IMR-90 (cell line): ENCODE measurements at regions not wholly inside any gene's neighbourhood (a gene's known extent, or its start where the extent isn't known, plus 50 kb on each side); places are given as distances from the start of the nearest gene placed in this dataset.

Experiments used
- ATAC-seq: fragments of 200-7000 bp; cut with Tn5 transposase; 2 replicates; pipeline ENCODE4 v1.9.1; 2020; ENCODE audit warnings: low read depth, mild to moderate bottlenecking, moderate library complexity
- BruUV-seq: library from RNA; stranded (reverse); fragments of 400-500 nt; replicated peaks from 2 replicates; lab custom pipeline; 2021; lab: Mats Ljungman, UMichigan
- CTCF ChIA-PET: fragments of 300-600 bp; formaldehyde crosslinking; extraction: SDS; loops from one replicate; lab custom pipeline; 2021; ENCODE audit warnings: antibody characterized with exemption; lab: Yijun Ruan, JAX
- POLR2A ChIA-PET: fragments of 300-600 bp; sonication (Branson Sonifier 250); formaldehyde crosslinking; loops from one replicate; lab custom pipeline; 2022; ENCODE audit warnings: antibody characterized with exemption; ENCODE audit not compliant: unreplicated experiment; lab: Charles Lee
- DNase-seq: peaks from one replicate; pipeline ENCODE4 v3.0.0; 2013
- H2AFZ ChIP-seq: replicated peaks from 2 replicates; pipeline ENCODE3; 2013; ENCODE audit warnings: low read length, mild to moderate bottlenecking; ENCODE audit not compliant: poor library complexity
- H2AK5ac ChIP-seq: 2 replicates; pipeline ENCODE4 v1.6.1; 2013; ENCODE audit warnings: low read depth, low read length, inconsistent platforms
- H2AK9ac ChIP-seq: replicated peaks from 2 replicates; pipeline ENCODE3; 2013; ENCODE audit warnings: mild to moderate bottlenecking, low read depth, low read length, moderate library complexity; ENCODE audit not compliant: poor library complexity
- H2BK120ac ChIP-seq: 2 replicates; pipeline ENCODE4 v1.6.1; 2013; ENCODE audit warnings: low read depth, low read length, inconsistent platforms
- H2BK15ac ChIP-seq: 3 replicates; pipeline ENCODE4 v1.6.1; 2013; ENCODE audit warnings: low read depth, low read length, inconsistent platforms
- H2BK20ac ChIP-seq: 2 replicates; pipeline ENCODE4 v1.6.1; 2013; ENCODE audit warnings: low read depth, mild to moderate bottlenecking, inconsistent platforms, low read length, moderate library complexity
- H2BK5ac ChIP-seq: 2 replicates; pipeline ENCODE4 v1.6.1; 2013; ENCODE audit warnings: mild to moderate bottlenecking, low read depth, low read length, inconsistent platforms; ENCODE audit not compliant: poor library complexity, severe bottlenecking
- H3K14ac ChIP-seq: replicated peaks from 2 replicates; pipeline ENCODE4 v1.6.1; 2013; ENCODE audit warnings: low read depth, low read length, inconsistent platforms
- H3K18ac ChIP-seq: 2 replicates; pipeline ENCODE4 v1.6.1; 2013; ENCODE audit warnings: low read depth, low read length, control low read depth
- H3K23ac ChIP-seq: 2 replicates; pipeline ENCODE4 v1.6.1; 2013; ENCODE audit warnings: low read depth, low read length, inconsistent platforms
- H3K27ac ChIP-seq: 2 replicates; pipeline ENCODE4 v1.5.1; 2013; ENCODE audit warnings: mild to moderate bottlenecking, control low read depth, low read length; ENCODE audit not compliant: insufficient read depth
- H3K27me3 ChIP-seq: 2 replicates; pipeline ENCODE4 v1.6.1; 2013; ENCODE audit warnings: low read length; ENCODE audit not compliant: control insufficient read depth, insufficient read depth
- H3K36me3 ChIP-seq: 2 replicates; pipeline ENCODE4 v1.6.1; 2013; ENCODE audit warnings: low read length, mixed read lengths; ENCODE audit not compliant: control insufficient read depth, insufficient read depth
- H3K4ac ChIP-seq: 2 replicates; pipeline ENCODE4 v1.6.1; 2013; ENCODE audit warnings: low read depth, low read length, inconsistent platforms
- H3K4me1 ChIP-seq: 2 replicates; pipeline ENCODE4 v1.6.1; 2013; ENCODE audit warnings: low read length, mixed read lengths; ENCODE audit not compliant: control insufficient read depth, insufficient read depth
- H3K4me2 ChIP-seq: 2 replicates; pipeline ENCODE4 v1.6.1; 2013; ENCODE audit warnings: low read depth, mild to moderate bottlenecking, control low read depth, low read length, moderate library complexity
- H3K4me3 ChIP-seq: 2 replicates; pipeline ENCODE4 v1.5.1; 2013; ENCODE audit warnings: low read depth, mild to moderate bottlenecking, control low read depth, low read length, moderate library complexity; ENCODE audit not compliant: insufficient read depth
- H3K56ac ChIP-seq: 2 replicates; pipeline ENCODE4 v1.6.1; 2013; ENCODE audit warnings: low read length, inconsistent platforms; ENCODE audit not compliant: insufficient read depth; ENCODE audit errors: extremely low read depth
- H3K79me1 ChIP-seq, 2 experiments: 2 replicates each; pipeline ENCODE4 v1.6.1; 2013; ENCODE audit warnings: low read length in 2 of 2, inconsistent platforms in 1 of 2, low read depth in 1 of 2
- H3K9ac ChIP-seq: 2 replicates; pipeline ENCODE4 v1.6.1; 2013; ENCODE audit warnings: low read depth, low read length, control low read depth
- H3K9me1 ChIP-seq: 2 replicates; pipeline ENCODE4 v1.6.1; 2013; ENCODE audit warnings: low read length, inconsistent platforms; ENCODE audit not compliant: insufficient read depth
- H3K9me3 ChIP-seq: 2 replicates; pipeline ENCODE4 v1.6.1; 2013; ENCODE audit warnings: low read length; ENCODE audit not compliant: control insufficient read depth, insufficient read depth
- H4K20me1 ChIP-seq: 2 replicates; pipeline ENCODE4 v1.6.1; 2013; ENCODE audit warnings: low read length, inconsistent platforms; ENCODE audit not compliant: insufficient read depth
- H4K5ac ChIP-seq: 2 replicates; pipeline ENCODE4 v1.6.1; 2013; ENCODE audit warnings: mild to moderate bottlenecking, low read depth, low read length, control low read depth
- H4K8ac ChIP-seq, 2 experiments: 2 replicates each; pipeline ENCODE4 v1.6.1; 2013; ENCODE audit warnings: low read depth in 2 of 2, low read length in 2 of 2, control low read depth in 1 of 2, inconsistent platforms in 1 of 2
- H4K91ac ChIP-seq: 2 replicates; pipeline ENCODE4 v1.6.1; 2013; ENCODE audit warnings: low read depth, low read length, inconsistent platforms; ENCODE audit not compliant: insufficient read depth
- NFE2L2 ChIP-seq: fragments of 150-350 bp; IDR thresholded peaks from 2 replicates; pipeline ENCODE4 v1.6.1; 2016; ENCODE audit warnings: low read depth, mild to moderate bottlenecking, low read length
- RFX5 ChIP-seq: IDR thresholded peaks from 2 replicates; pipeline ENCODE4 v1.8.0; 2012; ENCODE audit warnings: low read depth, mild to moderate bottlenecking, low read length, moderate library complexity
- WGBS, 2 experiments: methylation state at CpG; one replicate each; pipeline versions ENCODE4 v1.1.5 to v1.1.7; 2013; ENCODE audit warnings: missing lambda C conversion rate in 2 of 2; ENCODE audit not compliant: insufficient read length in 1 of 2; ENCODE audit errors: extremely low coverage in 2 of 2; 5-methylcytosine and 5-hydroxymethylcytosine counted together
- dilution Hi-C: fragments of 300-500 bp; cut with HindIII; formaldehyde crosslinking; loops from one replicate; pipeline ENCODE4 v1.14.3; 2018; ENCODE audit warnings: low sequenced_read_pairs; ENCODE audit not compliant: unreplicated experiment
- in situ Hi-C: fragments of 300-500 bp; cut with MboI; formaldehyde crosslinking; loops from 3 replicates; pipeline ENCODE4 v1.14.3; 2019; ENCODE audit warnings: low sequenced_read_pairs, inconsistent platforms, mixed read lengths
- intact Hi-C: fragments of 100-400 bp; cut with micrococcal nuclease; formaldehyde crosslinking; loops from 2 replicates; pipeline ENCODE4 v1.10.0; 2022
- TF ChIP-seq, protein P1 (sequence below): conservative IDR thresholded peaks from 2 replicates; pipeline ENCODE4 v1.5.1; 2012; ENCODE audit warnings: mild to moderate bottlenecking, low read depth, low read length, improper control_type of control experiment
- TF ChIP-seq, protein P2 (sequence below): fragments of 150-350 bp; IDR thresholded peaks from 2 replicates; pipeline ENCODE4 v1.6.1; 2016; ENCODE audit warnings: low read depth, mild to moderate bottlenecking, low read length, moderate library complexity, borderline replicate concordance

DNA sequence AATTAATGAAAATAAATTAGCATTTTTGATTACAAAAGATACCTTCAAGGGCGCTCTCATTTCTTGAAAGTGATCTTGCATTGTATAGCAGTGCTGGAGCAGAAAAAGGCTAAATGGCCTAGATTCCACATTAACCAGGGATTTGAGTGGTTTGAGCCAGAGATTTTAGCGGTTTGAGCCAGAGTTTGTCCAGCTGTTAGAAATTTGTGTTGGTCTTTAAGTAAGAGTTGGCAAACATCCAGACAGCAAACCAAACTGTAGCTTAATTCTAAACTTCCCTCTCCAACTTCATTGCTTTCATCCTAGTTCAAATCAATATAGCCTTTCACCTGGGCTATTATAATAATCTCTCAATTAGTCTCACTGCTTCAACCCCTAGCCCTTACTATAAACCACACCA, 351.7 kb downstream of the IGSF11 start:
- dilution Hi-C loops: no loop called here

More for the DNA sequence above, 351.7 kb downstream of the IGSF11 start:
- H3K9me1 ChIP-seq: no peaks in the 10 kb centered on the region
- no peak overlapping the region for H4K91ac ChIP-seq
- no peak overlapping the region for H3K14ac ChIP-seq
- no CpG with 5 or more reads among the region's 2 CpGs for WGBS, 2 experiments
- H3K79me1 ChIP-seq: no peaks in the 10 kb centered on the region
- BruUV-seq: no TSS peak
- no peaks in the 10 kb centered on the region for H3K4me1 ChIP-seq
- H2AFZ ChIP-seq: no peak overlapping the region
- no peak overlapping the region for H3K9ac ChIP-seq
- no peaks in the 10 kb centered on the region for H4K20me1 ChIP-seq
- POLR2A ChIA-PET: no interaction called here
- no peaks in the 10 kb centered on the region for H3K36me3 ChIP-seq
- H2AK9ac ChIP-seq: no peak overlapping the region
- in situ Hi-C loops (no loop called here), intact Hi-C loops (loop anchor here (10.0 kb wide), 1 partner anchor 328 kb away; no protein-coding TSS in a partner anchor)
- no peaks in the 10 kb centered on the region for H3K9me3 ChIP-seq
- CTCF ChIA-PET: no interaction called here
- no peak overlapping the region for H2BK20ac ChIP-seq
- no peak overlapping the region for H3K18ac ChIP-seq
- no peak overlapping the region for H3K4me2 ChIP-seq
- no peaks in the 10 kb centered on the region for H3K27me3 ChIP-seq
- H3K23ac ChIP-seq: no peak overlapping the region
- H2BK15ac ChIP-seq: no peak overlapping the region
- DNase-seq (no peak), ATAC-seq (no peak)
- no peak overlapping the region for H2BK5ac ChIP-seq
- H2AK5ac ChIP-seq: no peak overlapping the region
- H2BK120ac ChIP-seq: no peak overlapping the region
- H3K56ac ChIP-seq: no peak overlapping the region
- H4K5ac ChIP-seq: no peak overlapping the region
- no peak overlapping the region for H4K8ac ChIP-seq
- H3K27ac ChIP-seq: no peak overlapping the region
- no peak for TF ChIP-seq RFX5
- TF ChIP-seq, protein P1, sequence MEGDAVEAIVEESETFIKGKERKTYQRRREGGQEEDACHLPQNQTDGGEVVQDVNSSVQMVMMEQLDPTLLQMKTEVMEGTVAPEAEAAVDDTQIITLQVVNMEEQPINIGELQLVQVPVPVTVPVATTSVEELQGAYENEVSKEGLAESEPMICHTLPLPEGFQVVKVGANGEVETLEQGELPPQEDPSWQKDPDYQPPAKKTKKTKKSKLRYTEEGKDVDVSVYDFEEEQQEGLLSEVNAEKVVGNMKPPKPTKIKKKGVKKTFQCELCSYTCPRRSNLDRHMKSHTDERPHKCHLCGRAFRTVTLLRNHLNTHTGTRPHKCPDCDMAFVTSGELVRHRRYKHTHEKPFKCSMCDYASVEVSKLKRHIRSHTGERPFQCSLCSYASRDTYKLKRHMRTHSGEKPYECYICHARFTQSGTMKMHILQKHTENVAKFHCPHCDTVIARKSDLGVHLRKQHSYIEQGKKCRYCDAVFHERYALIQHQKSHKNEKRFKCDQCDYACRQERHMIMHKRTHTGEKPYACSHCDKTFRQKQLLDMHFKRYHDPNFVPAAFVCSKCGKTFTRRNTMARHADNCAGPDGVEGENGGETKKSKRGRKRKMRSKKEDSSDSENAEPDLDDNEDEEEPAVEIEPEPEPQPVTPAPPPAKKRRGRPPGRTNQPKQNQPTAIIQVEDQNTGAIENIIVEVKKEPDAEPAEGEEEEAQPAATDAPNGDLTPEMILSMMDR: no peak
- TF ChIP-seq, protein P2, sequence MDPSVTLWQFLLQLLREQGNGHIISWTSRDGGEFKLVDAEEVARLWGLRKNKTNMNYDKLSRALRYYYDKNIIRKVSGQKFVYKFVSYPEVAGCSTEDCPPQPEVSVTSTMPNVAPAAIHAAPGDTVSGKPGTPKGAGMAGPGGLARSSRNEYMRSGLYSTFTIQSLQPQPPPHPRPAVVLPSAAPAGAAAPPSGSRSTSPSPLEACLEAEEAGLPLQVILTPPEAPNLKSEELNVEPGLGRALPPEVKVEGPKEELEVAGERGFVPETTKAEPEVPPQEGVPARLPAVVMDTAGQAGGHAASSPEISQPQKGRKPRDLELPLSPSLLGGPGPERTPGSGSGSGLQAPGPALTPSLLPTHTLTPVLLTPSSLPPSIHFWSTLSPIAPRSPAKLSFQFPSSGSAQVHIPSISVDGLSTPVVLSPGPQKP: no peak
- TF ChIP-seq NFE2L2: no peak
- H3K4me3 ChIP-seq: no peak overlapping the region
- H3K4ac ChIP-seq: no peak overlapping the region
